GM10248 (cell line): ENCODE measurements at regions not wholly inside any gene's neighbourhood (a gene's known extent, or its start where the extent isn't known, plus 50 kb on each side); places are given as distances from the start of the nearest gene placed in this dataset.

Experiments used
- CTCF ChIA-PET: fragments of 300-600 bp; sonication (Branson Sonifier 250); formaldehyde crosslinking; extraction: SDS; loops from one replicate; lab custom pipeline; 2021; ENCODE audit warnings: antibody characterized with exemption; lab: Yijun Ruan, JAX
- POLR2A ChIA-PET: fragments of 350-650 bp; sonication (Branson Sonifier 250); formaldehyde crosslinking; extraction: SDS; loops from one replicate; lab custom pipeline; 2020; ENCODE audit warnings: antibody characterized with exemption; lab: Yijun Ruan, JAX
- DNase-seq: peaks from one replicate; pipeline ENCODE4 v3.0.0; 2012; ENCODE audit errors: extremely low spot score
- CTCF ChIP-seq: IDR thresholded peaks from 2 replicates; pipeline ENCODE4 v1.5.1; 2012; ENCODE audit warnings: mild to moderate bottlenecking, low read depth; ENCODE audit errors: extremely low read depth, missing control alignments, control extremely low read depth

- no peak for TF ChIP-seq CTCF
- DNase-seq: no peak
- CTCF ChIA-PET: no interaction called here
- POLR2A ChIA-PET: no interaction called here
Observed at GRCh38 chrX:11059933-11060332, 51.2 kb upstream of the HCCS start.
